ENCODE measurements at regions not wholly inside any gene's neighbourhood (a gene's known extent, or its start where the extent isn't known, plus 50 kb on each side); places are given as distances from the start of the nearest gene placed in this dataset.

GRCh38 chr21:39025198-39025597, 158.1 kb downstream of the PSMG1 start:
- ChIA-PET POLR2A (no interaction called here), CTCF (interaction anchor here (0.6 to 1.8 kb wide), 2 partner anchors 12 to 51 kb away, joined by 3 to 5 read pairs; no protein-coding TSS in a partner anchor)
- H3K27ac ChIP-seq (ENCODE audit: extremely low read depth, low read depth, low read length) = no peak overlapping the region
- H3K4me1 ChIP-seq (ENCODE audit: control insufficient read depth, insufficient read depth, low read length) = no peaks in the 10 kb centered on the region
- H3K9me3 ChIP-seq (ENCODE audit: control insufficient read depth, insufficient read depth, low read depth, low read length) = no peaks in the 10 kb centered on the region
- TF ChIP-seq ZNF24 (tag by site-specific recombination; IDR thresholded peaks at IDR 0.05) (no peak), ZBTB7A (tag by site-specific recombination; IDR thresholded peaks at IDR 0.05; ENCODE audit: low read depth) (no peak), ZNF335 (tag by site-specific recombination; conservative IDR thresholded peaks at IDR 0.05) (no peak), FEZF1 (tag by site-specific recombination; IDR thresholded peaks at IDR 0.05) (no peak), ZNF280D (tag by site-specific recombination; IDR thresholded peaks at IDR 0.05) (no peak), ZNF354C (tag by site-specific recombination; IDR thresholded peaks at IDR 0.05; ENCODE audit: borderline replicate concordance, low read depth) (no peak), SETDB1 (IDR thresholded peaks at IDR 0.05; ENCODE audit: insufficient read length, low read length) (no peak), ZNF707 (tag by site-specific recombination; IDR thresholded peaks at IDR 0.05) (no peak), GLIS1 (tag by site-specific recombination; IDR thresholded peaks at IDR 0.05) (no peak), ZBTB17 (tag by site-specific recombination; IDR thresholded peaks at IDR 0.05) (no peak), ZNF658 (tag by site-specific recombination; IDR thresholded peaks at IDR 0.05) (no peak), ZNF426 (tag by site-specific recombination; IDR thresholded peaks at IDR 0.05) (no peak)
- no peak overlapping the region for H3K4me3 ChIP-seq (ENCODE audit: low read depth, low read length)
- H3K36me3 ChIP-seq (ENCODE audit: control insufficient read depth in 2 of 2, insufficient read depth in 1 of 2, low read length in 2 of 2) = no peaks in the 10 kb centered on the region

- CTCF ChIA-PET = interaction anchor here (0.6 to 1.8 kb wide), 2 partner anchors 13 to 113 kb away, joined by 3 to 5 read pairs; no protein-coding TSS in a partner anchor
- TF ChIP-seq HIC1 (tag by site-specific recombination; IDR thresholded peaks at IDR 0.05) (no peak), ZNF747 (tag by site-specific recombination; IDR thresholded peaks at IDR 0.05) (no peak), ZNF664 (tag by site-specific recombination; IDR thresholded peaks at IDR 0.05) (no peak), ZSCAN5A (tag by site-specific recombination; IDR thresholded peaks at IDR 0.05) (no peak), ZNF311 (tag by site-specific recombination; IDR thresholded peaks at IDR 0.05; ENCODE audit: borderline replicate concordance) (no peak), KLF7 (tag by site-specific recombination; IDR thresholded peaks at IDR 0.05; ENCODE audit: borderline replicate concordance) (no peak), ZNF202 (tag by site-specific recombination; IDR thresholded peaks at IDR 0.05; ENCODE audit: borderline replicate concordance) (no peak), ZNF561 (tag by site-specific recombination; IDR thresholded peaks at IDR 0.05; ENCODE audit: borderline replicate concordance) (no peak), ZNF223 (tag by site-specific recombination; IDR thresholded peaks at IDR 0.05) (no peak), ZNF660 (tag by site-specific recombination; IDR thresholded peaks at IDR 0.05) (no peak), SALL2 (tag by site-specific recombination; IDR thresholded peaks at IDR 0.05; ENCODE audit: borderline replicate concordance) (no peak), KLF9 (tag by site-specific recombination; IDR thresholded peaks at IDR 0.05; ENCODE audit: low read depth) (no peak), GLI2 (tag by site-specific recombination; IDR thresholded peaks at IDR 0.05; ENCODE audit: borderline replicate concordance, low read depth) (no peak), ZNF211 (tag by site-specific recombination; IDR thresholded peaks at IDR 0.05; ENCODE audit: low read depth) (no peak), ZNF416 (tag by site-specific recombination; IDR thresholded peaks at IDR 0.05) (no peak), YY2 (tag by site-specific recombination; IDR thresholded peaks at IDR 0.05) (no peak)
- no peak overlapping the region for H3K4me3 ChIP-seq (ENCODE audit: low read depth, low read length)
- no peak overlapping the region for H3K27ac ChIP-seq (ENCODE audit: extremely low read depth, low read depth, low read length)
- H3K4me1 ChIP-seq (ENCODE audit: control insufficient read depth, insufficient read depth, low read length) = no peaks in the 10 kb centered on the region
- no peaks in the 10 kb centered on the region for H3K36me3 ChIP-seq (ENCODE audit: control insufficient read depth in 2 of 2, insufficient read depth in 1 of 2, low read length in 2 of 2)
- H3K9me3 ChIP-seq (ENCODE audit: control insufficient read depth, insufficient read depth, low read depth, low read length) = no peaks in the 10 kb centered on the region
- POLR2A ChIA-PET = no interaction called here
These were observed 158.7 kb downstream of the PSMG1 start for GRCh38 chr21:39024538-39024937.
